ENCODE measurements at regions not wholly inside any gene's neighbourhood (a gene's known extent, or its start where the extent isn't known, plus 50 kb on each side); places are given as distances from the start of the nearest gene placed in this dataset.
A peak's percentile ranks its signal among the peaks of the same experiment; 100 is the strongest.
"Not testable (repeated sequence)": the region's sequence is repeated elsewhere in the genome, so short reads cannot be mapped to it uniquely, and the experiment has no call there.

GRCh38 chr3:22024638-22025037, 273.6 kb upstream of the ZNF385D start:
- H3K79me2 ChIP-seq (ENCODE audit: insufficient read depth, low read length); H4K20me1 ChIP-seq (ENCODE audit: insufficient read depth, low read length); ATAC-seq; in situ Hi-C loops (cut with HindIII; ENCODE audit: extremely low pct_ligation_motif_present, low pct_unique_long_range_greater_than_20kb); CTCF ChIA-PET (ENCODE audit: low intra/inter-chr PET ratio, low total read pairs); FAIRE-seq; intact Hi-C loops (cut with micrococcal nuclease; ENCODE audit: unreplicated experiment); H3K4me3 ChIP-seq (replicated peaks in 1 of 3; ENCODE audit: insufficient read depth in 1 of 3, low read depth in 2 of 3, low read length in 3 of 3); H3K4me2 ChIP-seq (ENCODE audit: low read depth, low read length); POLR2A ChIA-PET; BruUV-seq (replicated peaks); H3K36me3 ChIP-seq (replicated peaks in 1 of 2; ENCODE audit: control insufficient read depth in 1 of 2, insufficient read depth in 2 of 2, low read length in 2 of 2); H3K9ac ChIP-seq (ENCODE audit: insufficient read depth, low read depth, low read length); H3K27me3 ChIP-seq (ENCODE audit: control insufficient read depth in 1 of 2, insufficient read depth in 2 of 2, low read length in 2 of 2); H2AFZ ChIP-seq (ENCODE audit: low read length); H3K27ac ChIP-seq (ENCODE audit: extremely low read length, insufficient read depth, low read length); DNase-seq (ENCODE audit: low spot score); H3K4me1 ChIP-seq (ENCODE audit: insufficient read depth, low read length): not testable (repeated sequence)
- peak; percentile 31 to 72; a peak in 3 of 4 replicates for TF ChIP-seq MAFK (conservative IDR thresholded peaks at IDR 0.05 in 1 of 2, IDR thresholded peaks at IDR 0.05 in 1 of 2; ENCODE audit: low read length in 2 of 2)
- peak; percentile 65 for TF ChIP-seq MAFF (IDR thresholded peaks at IDR 0.05; ENCODE audit: low read depth, low read length)
- H3K9me3 ChIP-seq (ENCODE audit: low read length): peaks cover 14% of the 10 kb centered on the region
- 3% methylated on average over 5 of the region's 5 CpGs for WGBS (ENCODE audit: low lambda C conversion rate)

GRCh38 chr3:22029480-22029879, 278.5 kb upstream of the ZNF385D start:
- POLR2A ChIA-PET: no interaction called here
- Histone ChIP-seq H3K27ac (ENCODE audit: extremely low read length, insufficient read depth, low read length) (no peak overlapping the region), H3K27me3 (ENCODE audit: control insufficient read depth in 1 of 2, insufficient read depth in 2 of 2, low read length in 2 of 2) (no peaks in the 10 kb centered on the region), H2AFZ (ENCODE audit: low read length) (no peak overlapping the region), H3K79me2 (ENCODE audit: insufficient read depth, low read length) (no peaks in the 10 kb centered on the region), H3K36me3 (replicated peaks in 1 of 2; ENCODE audit: control insufficient read depth in 1 of 2, insufficient read depth in 2 of 2, low read length in 2 of 2) (no peaks in the 10 kb centered on the region), H3K9ac (ENCODE audit: insufficient read depth, low read depth, low read length) (no peak overlapping the region), H3K4me3 (replicated peaks in 1 of 3; ENCODE audit: insufficient read depth in 1 of 3, low read depth in 2 of 3, low read length in 3 of 3) (no peak overlapping the region), H3K9me3 (ENCODE audit: low read length) (peaks cover 17% of the 10 kb centered on the region), H3K4me2 (ENCODE audit: low read depth, low read length) (no peak overlapping the region), H3K4me1 (ENCODE audit: insufficient read depth, low read length) (no peaks in the 10 kb centered on the region), H4K20me1 (ENCODE audit: insufficient read depth, low read length) (no peaks in the 10 kb centered on the region)
- in situ Hi-C loops (cut with HindIII; ENCODE audit: extremely low pct_ligation_motif_present, low pct_unique_long_range_greater_than_20kb): no loop called here
- no peak for ATAC-seq
- intact Hi-C loops (cut with micrococcal nuclease; ENCODE audit: unreplicated experiment): no loop called here
- no peak for DNase-seq (ENCODE audit: low spot score)
- no peak for FAIRE-seq
- TF ChIP-seq RAD51 (IDR thresholded peaks at IDR 0.05; ENCODE audit: borderline replicate concordance) (peak; percentile 85), ZFP91 (CRISPR knock-in tag; IDR thresholded peaks at IDR 0.05; ENCODE audit: borderline replicate concordance) (no peak)
- CTCF ChIA-PET (ENCODE audit: low intra/inter-chr PET ratio, low total read pairs): no interaction called here
- 3% methylated on average over 4 of the region's 4 CpGs for WGBS (ENCODE audit: low lambda C conversion rate)
- no TSS peak for BruUV-seq (replicated peaks)

Measured in HepG2 (cell line).